HG02852 (cell line): ENCODE measurements at regions not wholly inside any gene's neighbourhood (a gene's known extent, or its start where the extent isn't known, plus 50 kb on each side); places are given as distances from the start of the nearest gene placed in this dataset.

Experiments
- ATAC-seq: cut with Tn5 transposase; IDR thresholded peaks from one replicate; pipeline ENCODE4 v1.9.1; 2021; ENCODE audit warnings: mild to moderate bottlenecking, moderate library complexity; ENCODE audit not compliant: unreplicated experiment

- ATAC-seq: no peak
Observed at GRCh38 chr18:40993363-40993762, 961.7 kb upstream of the PIK3C3 start.

GRCh38 chr18:40987581-40987980, 967.5 kb upstream of the PIK3C3 start:
- ATAC-seq: no peak

GRCh38 chr18:40985436-40985835, 969.6 kb upstream of the PIK3C3 start:
- no peak for ATAC-seq

- ATAC-seq: no peak
Observed at GRCh38 chr18:40984856-40985255, 970.2 kb upstream of the PIK3C3 start.

- no peak for ATAC-seq
Observed at GRCh38 chr18:40983835-40984234, 971.2 kb upstream of the PIK3C3 start.

GRCh38 chr18:40980171-40980570, 974.9 kb upstream of the PIK3C3 start:
- no peak for ATAC-seq

- ATAC-seq: no peak
Observed at GRCh38 chr18:40976050-40976449, 979.0 kb upstream of the PIK3C3 start.

- ATAC-seq: no peak
Observed at GRCh38 chr18:40974448-40974847, 980.6 kb upstream of the PIK3C3 start.

- ATAC-seq: no peak
Observed at GRCh38 chr18:40962784-40963183, 992.2 kb upstream of the PIK3C3 start.

GRCh38 chr18:40957533-40958070, 997.4 kb upstream of the PIK3C3 start:
- ATAC-seq: no peak

- no peak for ATAC-seq
Observed at GRCh38 chr18:40956213-40956612, 998.8 kb upstream of the PIK3C3 start.

- ATAC-seq: no peak
Observed at GRCh38 chr18:40955351-40955750, 999.7 kb upstream of the PIK3C3 start.

GRCh38 chr18:40949114-40949950, 1005.7 kb upstream of the PIK3C3 start:
- no peak for ATAC-seq

GRCh38 chr18:40944576-40944975, 1010.5 kb upstream of the PIK3C3 start:
- no peak for ATAC-seq

- no peak for ATAC-seq
Observed at GRCh38 chr18:40939656-40940515, 1015.1 kb upstream of the PIK3C3 start.

- ATAC-seq: no peak
Observed at GRCh38 chr18:40938615-40939014, 1016.4 kb upstream of the PIK3C3 start.

GRCh38 chr18:40937386-40937785, 1017.6 kb upstream of the PIK3C3 start:
- ATAC-seq: no peak

GRCh38 chr18:40935423-40935822, 1019.6 kb upstream of the PIK3C3 start:
- no peak for ATAC-seq

GRCh38 chr18:40932862-40933261, 1022.2 kb upstream of the PIK3C3 start:
- no peak for ATAC-seq

- no peak for ATAC-seq
Observed at GRCh38 chr18:40930211-40930882, 1024.7 kb upstream of the PIK3C3 start.

GRCh38 chr18:40929399-40929798, 1025.6 kb upstream of the PIK3C3 start:
- ATAC-seq: no peak
